ENCODE measurements at regions not wholly inside any gene's neighbourhood (a gene's known extent, or its start where the extent isn't known, plus 50 kb on each side); places are given as distances from the start of the nearest gene placed in this dataset.
A peak's percentile ranks its signal among the peaks of the same experiment; 100 is the strongest.
"Not testable (repeated sequence)": the region's sequence is repeated elsewhere in the genome, so short reads cannot be mapped to it uniquely, and the experiment has no call there.

GRCh38 chr12:33514893-33515292, 75.3 kb upstream of the SYT10 start:
- no peak for DNase-seq (ENCODE audit: low read depth)

DNA sequence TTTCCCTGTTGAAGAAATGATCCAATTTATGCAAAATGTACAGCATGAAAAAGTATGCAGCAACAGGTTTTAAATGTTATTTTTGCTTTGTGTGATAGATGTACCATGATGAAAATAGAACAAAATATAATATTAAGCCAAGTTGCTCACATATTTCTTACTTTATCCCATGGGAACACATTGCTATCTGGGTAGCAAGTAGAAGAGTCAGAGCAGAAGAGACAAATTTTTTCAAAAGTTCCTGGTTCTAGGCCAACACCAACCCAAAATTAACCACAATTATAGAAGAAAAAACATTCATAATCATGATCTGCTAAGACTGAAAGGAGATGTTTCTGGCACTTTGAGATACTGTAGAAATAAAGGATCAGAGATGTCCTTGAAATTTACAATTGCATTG, 79.9 kb upstream of the SYT10 start:
- DNase-seq (ENCODE audit: low read depth), result no peak

DNA sequence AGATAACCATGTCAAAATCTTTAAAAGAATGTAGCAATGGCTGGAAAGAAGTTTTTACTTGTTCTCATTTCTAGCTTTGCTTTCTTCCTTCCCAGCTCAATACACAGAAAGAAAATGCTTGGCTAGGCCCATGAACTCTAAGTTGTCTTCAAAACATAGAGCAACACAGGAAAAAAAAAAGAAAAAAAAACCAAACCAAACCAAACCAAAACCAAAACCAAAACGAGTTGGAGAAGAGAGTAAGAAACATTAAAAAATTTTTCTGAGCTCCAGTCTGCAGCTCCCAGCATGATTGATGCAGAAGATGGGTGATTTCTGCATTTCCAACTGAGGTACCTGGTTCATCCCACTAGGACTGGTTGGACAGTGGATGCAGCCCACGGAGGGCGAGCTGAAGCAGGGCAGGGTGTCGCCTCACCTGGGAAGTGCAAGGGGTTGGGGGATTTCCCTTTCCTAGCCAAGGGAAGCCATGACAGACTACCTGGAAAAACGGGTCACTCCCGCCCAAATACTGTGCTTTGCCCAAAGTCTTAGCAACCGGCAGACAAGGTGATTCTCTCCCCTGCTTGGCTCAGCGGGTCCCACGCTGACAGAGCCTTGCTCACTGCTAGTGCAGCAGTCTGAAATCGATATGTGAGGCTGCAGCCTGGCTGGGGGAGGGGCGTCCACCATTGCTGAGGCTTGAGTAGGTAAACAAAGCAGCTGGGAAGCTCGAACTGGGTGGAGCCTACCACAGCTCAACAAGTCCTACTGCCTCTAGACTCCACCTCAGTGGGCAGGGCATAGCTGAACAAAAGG, 81.1 kb upstream of the SYT10 start:
- not testable (repeated sequence) for DNase-seq (ENCODE audit: low read depth)

GRCh38 chr12:33529031-33529430, 89.4 kb upstream of the SYT10 start:
- DNase-seq (ENCODE audit: low read depth), result no peak

DNA sequence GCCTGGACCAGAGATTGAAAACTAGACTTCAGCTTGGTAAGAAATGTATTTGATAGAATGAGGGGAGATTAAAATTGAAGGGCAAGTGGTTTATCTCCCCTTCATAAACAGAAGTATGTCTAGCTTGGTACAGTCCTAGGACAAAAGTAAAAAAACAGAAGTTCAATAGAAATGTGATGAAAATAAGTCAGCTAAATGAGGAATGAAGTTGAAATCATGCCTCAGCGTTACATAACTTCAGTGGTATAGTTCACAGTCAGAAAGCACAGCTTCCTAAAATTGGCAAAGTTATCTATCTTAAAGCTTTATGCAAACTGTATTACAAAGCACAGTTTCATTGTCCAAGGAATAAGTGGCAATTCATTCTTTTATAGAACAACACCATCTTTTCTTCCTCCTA, 90.2 kb upstream of the SYT10 start:
- no peak for DNase-seq (ENCODE audit: low read depth)

- no peak for DNase-seq (ENCODE audit: low read depth)
Observed at GRCh38 chr12:33531261-33531660, 91.6 kb upstream of the SYT10 start.

- DNase-seq (ENCODE audit: low read depth), result no peak
Observed at GRCh38 chr12:33533527-33533926, 93.9 kb upstream of the SYT10 start.

GRCh38 chr12:33536431-33536830, 96.8 kb upstream of the SYT10 start:
- no peak for DNase-seq (ENCODE audit: low read depth)

DNA sequence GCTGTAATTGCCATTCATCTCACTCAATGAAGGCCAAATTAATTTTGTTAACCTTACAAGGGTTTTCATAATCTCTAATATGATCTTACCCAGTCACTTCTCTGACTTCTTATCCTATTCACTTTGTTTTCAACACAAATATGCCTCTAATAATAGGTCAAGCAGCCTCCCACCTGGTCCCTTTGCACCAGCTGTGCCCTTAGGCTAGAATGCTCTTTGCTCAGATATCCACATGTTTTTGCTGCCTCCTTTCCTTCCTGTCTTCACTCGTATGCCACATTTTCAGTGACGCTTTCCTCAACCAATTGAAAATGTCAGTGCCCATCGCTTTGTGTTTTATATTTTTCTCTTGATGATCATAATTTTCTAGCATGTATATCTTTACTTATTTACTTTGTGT, 106.4 kb upstream of the SYT10 start:
- no peak for DNase-seq (ENCODE audit: low read depth)

DNA sequence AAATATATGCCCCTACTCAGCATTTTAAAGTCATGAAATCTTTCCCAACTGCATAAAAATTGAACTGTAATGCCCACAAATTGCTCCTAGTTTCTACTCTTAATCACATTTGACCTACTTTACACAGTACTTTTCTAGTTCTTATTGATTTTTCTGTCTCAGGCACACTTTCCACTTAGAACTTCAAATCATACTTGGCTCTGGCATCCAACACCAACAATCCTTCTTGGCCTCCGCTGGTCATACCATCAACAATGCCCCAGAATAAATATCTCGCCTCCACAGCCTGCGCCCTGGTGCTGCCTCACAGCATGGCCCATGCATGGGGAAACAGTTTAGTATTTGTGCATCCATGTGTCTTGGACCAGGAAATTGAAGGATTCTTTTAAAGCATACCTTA, 107.5 kb upstream of the SYT10 start:
- DNase-seq (ENCODE audit: low read depth), result no peak

GRCh38 chr12:33550214-33550613, 110.6 kb upstream of the SYT10 start:
- DNase-seq (ENCODE audit: low read depth), result not testable (repeated sequence)

DNA sequence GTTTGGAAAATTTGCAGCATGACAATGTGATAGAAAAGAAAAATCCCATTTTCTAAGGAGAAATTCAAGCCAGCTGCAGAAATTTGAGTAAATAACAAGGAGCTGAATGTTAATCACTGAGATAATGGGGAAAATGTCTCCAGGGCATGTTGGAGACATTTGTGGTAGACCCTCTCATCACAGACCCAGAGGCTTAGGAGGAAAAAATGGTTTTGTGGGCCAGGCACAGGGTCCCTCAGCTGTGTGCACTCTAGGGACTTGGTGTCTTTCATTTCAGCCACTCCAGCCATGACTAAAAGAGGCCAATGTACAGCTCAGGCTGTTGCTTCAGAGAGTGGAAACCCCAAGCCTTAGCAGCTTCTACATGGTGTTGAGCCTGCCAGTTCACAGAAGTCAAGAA, 111.4 kb upstream of the SYT10 start:
- no peak for DNase-seq (ENCODE audit: low read depth)

DNA sequence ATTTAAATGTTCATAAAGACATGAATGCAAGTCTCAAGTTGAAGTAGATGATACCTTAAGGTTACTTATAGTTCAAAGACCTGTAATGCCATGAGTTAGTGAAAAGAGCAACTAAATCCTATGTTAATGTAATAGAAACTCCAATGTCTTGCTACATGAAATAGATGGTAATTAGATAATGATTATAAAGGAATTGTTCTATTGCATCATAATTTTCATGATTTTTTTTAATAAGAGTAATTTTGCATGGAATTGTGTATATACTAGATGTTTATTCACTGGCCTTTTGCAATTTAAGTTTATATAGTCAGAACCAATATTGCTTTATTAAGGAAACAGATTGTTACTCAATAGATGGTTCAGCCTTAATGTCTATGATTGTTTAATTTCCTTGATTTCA, 115.5 kb upstream of the SYT10 start:
- DNase-seq (ENCODE audit: low read depth), result no peak

DNA sequence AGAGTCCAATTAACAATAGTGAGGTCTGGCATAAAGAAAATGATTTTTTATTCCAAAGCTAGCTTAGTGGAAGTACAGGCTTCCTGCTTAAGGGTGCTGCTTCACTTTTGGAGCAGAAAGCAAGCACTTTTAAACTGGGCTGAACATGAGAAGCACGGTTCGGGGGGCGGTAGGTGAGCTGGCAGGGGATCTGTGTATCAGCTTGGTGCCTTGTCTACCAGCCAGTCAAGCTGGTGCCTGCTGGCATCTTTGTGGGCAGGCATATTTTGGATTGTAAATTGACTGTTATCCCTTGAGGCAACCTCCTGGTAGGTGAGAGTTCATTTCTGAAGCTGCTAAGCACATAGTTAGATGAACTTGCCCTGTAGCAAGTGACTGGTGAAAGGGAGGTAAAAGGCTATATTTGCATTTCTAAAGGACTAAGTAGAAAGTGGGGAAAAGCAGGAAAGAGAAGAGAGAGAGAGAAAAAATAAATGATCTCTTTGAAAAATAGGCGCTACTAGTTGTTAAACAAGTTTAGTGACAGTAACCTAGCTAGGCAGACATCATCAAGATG, 121.1 kb upstream of the SYT10 start:
- no peak for DNase-seq (ENCODE audit: low read depth)

GRCh38 chr12:33562401-33562800, 122.8 kb upstream of the SYT10 start:
- no peak for DNase-seq (ENCODE audit: low read depth)

- no peak for DNase-seq (ENCODE audit: low read depth)
Observed at GRCh38 chr12:33566403-33566802, 126.8 kb upstream of the SYT10 start.

- DNase-seq (ENCODE audit: low read depth), result no peak
Observed at GRCh38 chr12:33575346-33575745, 135.7 kb upstream of the SYT10 start.

GRCh38 chr12:33581613-33582122, 142.0 kb upstream of the SYT10 start:
- no peak for DNase-seq (ENCODE audit: low read depth)

- DNase-seq (ENCODE audit: low read depth), result no peak
Observed at GRCh38 chr12:33586576-33586975, 147.0 kb upstream of the SYT10 start.

- DNase-seq (ENCODE audit: low read depth), result peak; percentile 85
Observed at GRCh38 chr12:33587354-33587753, 147.7 kb upstream of the SYT10 start.

DNA sequence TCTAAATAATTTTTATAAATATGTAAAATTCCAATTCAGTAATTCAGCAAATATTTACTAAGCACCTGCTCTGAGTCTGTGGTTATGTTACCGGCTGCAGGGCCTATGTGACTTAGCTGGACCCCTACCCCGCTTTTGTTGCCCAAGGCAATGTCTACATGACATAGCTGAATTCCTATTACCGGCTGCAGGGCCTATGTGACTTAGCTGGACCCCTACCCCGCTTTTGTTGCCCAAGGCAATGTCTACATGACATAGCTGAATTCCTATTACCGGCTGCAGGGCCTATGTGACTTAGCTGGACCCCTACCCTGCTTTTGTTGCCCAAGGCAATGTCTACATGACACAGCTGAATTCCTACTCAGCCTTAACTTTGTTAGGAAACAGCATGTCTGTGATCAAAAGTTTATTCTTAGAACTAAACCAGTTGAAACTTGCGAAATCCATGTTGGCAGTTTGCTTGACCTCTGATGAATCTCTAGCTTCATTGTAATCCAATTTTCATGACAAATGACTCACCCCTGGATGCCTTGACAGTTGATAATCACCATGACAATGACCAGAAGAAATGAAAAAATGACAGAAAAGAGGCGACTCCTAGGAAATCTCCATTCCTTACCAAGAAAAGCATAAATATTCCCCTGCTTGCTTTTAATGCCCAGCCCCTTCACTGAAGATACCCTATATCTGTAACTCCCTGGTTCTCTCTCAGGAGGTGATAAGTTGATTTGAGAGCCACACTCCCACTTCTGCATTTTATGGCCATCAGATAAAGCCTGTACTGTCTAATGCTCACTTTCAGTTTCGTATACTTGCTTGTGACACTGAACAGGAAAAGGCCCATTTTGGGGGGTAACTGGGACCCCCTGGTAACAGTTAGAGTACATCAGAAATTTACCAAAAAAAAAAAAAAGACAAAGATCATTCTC, 148.4 kb upstream of the SYT10 start:
- peak; percentile 91 for DNase-seq (ENCODE audit: low read depth)

- DNase-seq (ENCODE audit: low read depth), result no peak
Observed at GRCh38 chr12:33588725-33589405, 149.2 kb upstream of the SYT10 start.
